ENCODE measurements at regions not wholly inside any gene's neighbourhood (a gene's known extent, or its start where the extent isn't known, plus 50 kb on each side); places are given as distances from the start of the nearest gene placed in this dataset.

GRCh38 chr4:180081072-180081471 lies 2162.1 kb upstream of the TENM3 start:
- Histone ChIP-seq H3K36me3 (ENCODE audit: control insufficient read depth in 1 of 2, insufficient read depth in 2 of 2, low read length in 2 of 2) (no peaks in the 10 kb centered on the region), H4K91ac (ENCODE audit: low read depth, low read length) (no peak overlapping the region), H2BK5ac (ENCODE audit: low read depth, low read length, poor library complexity) (no peak overlapping the region), H4K12ac (ENCODE audit: low read depth, low read length) (no peak overlapping the region), H3K4ac (ENCODE audit: low read depth, low read length) (no peak overlapping the region), H4K8ac (ENCODE audit: low read depth, low read length) (no peak overlapping the region), H3K4me3 (ENCODE audit: low read depth, low read length) (no peak overlapping the region), H3K9ac (ENCODE audit: low read length) (no peak overlapping the region), H3K79me1 (ENCODE audit: low read length) (no peaks in the 10 kb centered on the region), H3K27ac (ENCODE audit: low read depth, low read length) (no peak overlapping the region), H2AK5ac (ENCODE audit: low read length) (no peak overlapping the region), H2AFZ (ENCODE audit: insufficient read depth, low read length, poor library complexity) (no peak overlapping the region), H3K4me1 (ENCODE audit: control insufficient read depth in 1 of 2, insufficient read depth in 2 of 2, low read length in 2 of 2) (no peaks in the 10 kb centered on the region), H2BK12ac (ENCODE audit: low read length) (no peak overlapping the region), H3K4me2 (ENCODE audit: low read length) (no peak overlapping the region), H3K14ac (ENCODE audit: low read length) (no peak overlapping the region), H2BK120ac (ENCODE audit: insufficient read depth, low read length, poor library complexity) (no peak overlapping the region), H3K79me2 (ENCODE audit: control insufficient read depth, insufficient read depth, low read length, poor library complexity) (no peaks in the 10 kb centered on the region), H3K23ac (ENCODE audit: low read length) (no peak overlapping the region), H3K18ac (ENCODE audit: low read length) (no peak overlapping the region), H3K9me3 (ENCODE audit: insufficient read depth, low read depth, low read length) (no peaks in the 10 kb centered on the region), H3K27me3 (ENCODE audit: insufficient read depth, low read length) (no peaks in the 10 kb centered on the region)
- DNase-seq, result no peak
- WGBS (ENCODE audit: extremely low coverage, insufficient coverage, insufficient read length), result no CpG with 5 or more reads among the region's 2 CpGs

GRCh38 chr4:180084561-180084960 lies 2158.6 kb upstream of the TENM3 start:
- H2BK12ac ChIP-seq (ENCODE audit: low read length), result no peak overlapping the region
- no peak overlapping the region for H4K91ac ChIP-seq (ENCODE audit: low read depth, low read length)
- H2BK120ac ChIP-seq (ENCODE audit: insufficient read depth, low read length, poor library complexity), result no peak overlapping the region
- H3K14ac ChIP-seq (ENCODE audit: low read length), result no peak overlapping the region
- no peak overlapping the region for H4K8ac ChIP-seq (ENCODE audit: low read depth, low read length)
- no peaks in the 10 kb centered on the region for H3K27me3 ChIP-seq (ENCODE audit: insufficient read depth, low read length)
- H3K4me2 ChIP-seq (ENCODE audit: low read length), result no peak overlapping the region
- no peak overlapping the region for H3K18ac ChIP-seq (ENCODE audit: low read length)
- H3K9ac ChIP-seq (ENCODE audit: low read length), result no peak overlapping the region
- no peak overlapping the region for H3K23ac ChIP-seq (ENCODE audit: low read length)
- H3K27ac ChIP-seq (ENCODE audit: low read depth, low read length), result no peak overlapping the region
- H2AK5ac ChIP-seq (ENCODE audit: low read length), result no peak overlapping the region
- no peaks in the 10 kb centered on the region for H3K4me1 ChIP-seq (ENCODE audit: control insufficient read depth in 1 of 2, insufficient read depth in 2 of 2, low read length in 2 of 2)
- no peak overlapping the region for H4K12ac ChIP-seq (ENCODE audit: low read depth, low read length)
- no peak for DNase-seq
- no peaks in the 10 kb centered on the region for H3K79me2 ChIP-seq (ENCODE audit: control insufficient read depth, insufficient read depth, low read length, poor library complexity)
- H3K4me3 ChIP-seq (ENCODE audit: low read depth, low read length), result no peak overlapping the region
- H2AFZ ChIP-seq (ENCODE audit: insufficient read depth, low read length, poor library complexity), result no peak overlapping the region
- no peaks in the 10 kb centered on the region for H3K79me1 ChIP-seq (ENCODE audit: low read length)
- no peak overlapping the region for H3K4ac ChIP-seq (ENCODE audit: low read depth, low read length)
- no peaks in the 10 kb centered on the region for H3K9me3 ChIP-seq (ENCODE audit: insufficient read depth, low read depth, low read length)
- no peak overlapping the region for H2BK5ac ChIP-seq (ENCODE audit: low read depth, low read length, poor library complexity)
- no peaks in the 10 kb centered on the region for H3K36me3 ChIP-seq (ENCODE audit: control insufficient read depth in 1 of 2, insufficient read depth in 2 of 2, low read length in 2 of 2)
- whole genome bisulfite sequencing (ENCODE audit: extremely low coverage, insufficient coverage, insufficient read length), result no CpG with 5 or more reads among the region's 4 CpGs

- no peak overlapping the region for H4K8ac ChIP-seq (ENCODE audit: low read depth, low read length)
- H3K9ac ChIP-seq (ENCODE audit: low read length), result no peak overlapping the region
- DNase-seq, result no peak
- no peaks in the 10 kb centered on the region for H3K4me1 ChIP-seq (ENCODE audit: control insufficient read depth in 1 of 2, insufficient read depth in 2 of 2, low read length in 2 of 2)
- no peak overlapping the region for H3K18ac ChIP-seq (ENCODE audit: low read length)
- no peak overlapping the region for H3K23ac ChIP-seq (ENCODE audit: low read length)
- no peaks in the 10 kb centered on the region for H3K79me2 ChIP-seq (ENCODE audit: control insufficient read depth, insufficient read depth, low read length, poor library complexity)
- H3K27me3 ChIP-seq (ENCODE audit: insufficient read depth, low read length), result no peaks in the 10 kb centered on the region
- no peaks in the 10 kb centered on the region for H3K36me3 ChIP-seq (ENCODE audit: control insufficient read depth in 1 of 2, insufficient read depth in 2 of 2, low read length in 2 of 2)
- no peak overlapping the region for H3K4ac ChIP-seq (ENCODE audit: low read depth, low read length)
- no peak overlapping the region for H2AFZ ChIP-seq (ENCODE audit: insufficient read depth, low read length, poor library complexity)
- no peaks in the 10 kb centered on the region for H3K79me1 ChIP-seq (ENCODE audit: low read length)
- H2AK5ac ChIP-seq (ENCODE audit: low read length), result no peak overlapping the region
- H4K91ac ChIP-seq (ENCODE audit: low read depth, low read length), result no peak overlapping the region
- H2BK120ac ChIP-seq (ENCODE audit: insufficient read depth, low read length, poor library complexity), result no peak overlapping the region
- H4K12ac ChIP-seq (ENCODE audit: low read depth, low read length), result no peak overlapping the region
- no peak overlapping the region for H2BK5ac ChIP-seq (ENCODE audit: low read depth, low read length, poor library complexity)
- no peaks in the 10 kb centered on the region for H3K9me3 ChIP-seq (ENCODE audit: insufficient read depth, low read depth, low read length)
- no peak overlapping the region for H2BK12ac ChIP-seq (ENCODE audit: low read length)
- H3K27ac ChIP-seq (ENCODE audit: low read depth, low read length), result no peak overlapping the region
- no peak overlapping the region for H3K4me3 ChIP-seq (ENCODE audit: low read depth, low read length)
- no peak overlapping the region for H3K4me2 ChIP-seq (ENCODE audit: low read length)
- H3K14ac ChIP-seq (ENCODE audit: low read length), result no peak overlapping the region
- no CpG with 5 or more reads among the region's 2 CpGs for WGBS (ENCODE audit: extremely low coverage, insufficient coverage, insufficient read length)
Observed at GRCh38 chr4:180086480-180087190, 2156.6 kb upstream of the TENM3 start.

- Histone ChIP-seq H4K8ac (ENCODE audit: low read depth, low read length) (no peak overlapping the region), H3K18ac (ENCODE audit: low read length) (no peak overlapping the region)
Observed at GRCh38 chr4:180098586-180098985, 2144.6 kb upstream of the TENM3 start.

More at GRCh38 chr4:180098586-180098985, 2144.6 kb upstream of the TENM3 start:
- no peak overlapping the region for H3K27ac ChIP-seq (ENCODE audit: low read depth, low read length)
- no peak overlapping the region for H2AFZ ChIP-seq (ENCODE audit: insufficient read depth, low read length, poor library complexity)
- H3K4me1 ChIP-seq (ENCODE audit: control insufficient read depth in 1 of 2, insufficient read depth in 2 of 2, low read length in 2 of 2), result peaks cover 0 to 4% of the 10 kb centered on the region in 2 experiments
- H3K36me3 ChIP-seq (ENCODE audit: control insufficient read depth in 1 of 2, insufficient read depth in 2 of 2, low read length in 2 of 2), result no peaks in the 10 kb centered on the region
- H2BK12ac ChIP-seq (ENCODE audit: low read length), result no peak overlapping the region
- H3K4me3 ChIP-seq (ENCODE audit: low read depth, low read length), result no peak overlapping the region
- no peak overlapping the region for H3K4me2 ChIP-seq (ENCODE audit: low read length)
- H2AK5ac ChIP-seq (ENCODE audit: low read length), result no peak overlapping the region
- H3K9me3 ChIP-seq (ENCODE audit: insufficient read depth, low read depth, low read length), result no peaks in the 10 kb centered on the region
- DNase-seq, result no peak
- no peak overlapping the region for H4K12ac ChIP-seq (ENCODE audit: low read depth, low read length)
- no peaks in the 10 kb centered on the region for H3K79me2 ChIP-seq (ENCODE audit: control insufficient read depth, insufficient read depth, low read length, poor library complexity)
- no peaks in the 10 kb centered on the region for H3K27me3 ChIP-seq (ENCODE audit: insufficient read depth, low read length)
- no peak overlapping the region for H4K91ac ChIP-seq (ENCODE audit: low read depth, low read length)
- no peak overlapping the region for H3K4ac ChIP-seq (ENCODE audit: low read depth, low read length)
- H3K23ac ChIP-seq (ENCODE audit: low read length), result no peak overlapping the region
- H3K14ac ChIP-seq (ENCODE audit: low read length), result no peak overlapping the region
- H2BK120ac ChIP-seq (ENCODE audit: insufficient read depth, low read length, poor library complexity), result no peak overlapping the region
- H3K9ac ChIP-seq (ENCODE audit: low read length), result no peak overlapping the region
- H2BK5ac ChIP-seq (ENCODE audit: low read depth, low read length, poor library complexity), result no peak overlapping the region
- H3K79me1 ChIP-seq (ENCODE audit: low read length), result no peaks in the 10 kb centered on the region
